ENCODE measurements at regions not wholly inside any gene's neighbourhood (a gene's known extent, or its start where the extent isn't known, plus 50 kb on each side); places are given as distances from the start of the nearest gene placed in this dataset.
"Not testable (repeated sequence)": the region's sequence is repeated elsewhere in the genome, so short reads cannot be mapped to it uniquely, and the experiment has no call there.

DNA sequence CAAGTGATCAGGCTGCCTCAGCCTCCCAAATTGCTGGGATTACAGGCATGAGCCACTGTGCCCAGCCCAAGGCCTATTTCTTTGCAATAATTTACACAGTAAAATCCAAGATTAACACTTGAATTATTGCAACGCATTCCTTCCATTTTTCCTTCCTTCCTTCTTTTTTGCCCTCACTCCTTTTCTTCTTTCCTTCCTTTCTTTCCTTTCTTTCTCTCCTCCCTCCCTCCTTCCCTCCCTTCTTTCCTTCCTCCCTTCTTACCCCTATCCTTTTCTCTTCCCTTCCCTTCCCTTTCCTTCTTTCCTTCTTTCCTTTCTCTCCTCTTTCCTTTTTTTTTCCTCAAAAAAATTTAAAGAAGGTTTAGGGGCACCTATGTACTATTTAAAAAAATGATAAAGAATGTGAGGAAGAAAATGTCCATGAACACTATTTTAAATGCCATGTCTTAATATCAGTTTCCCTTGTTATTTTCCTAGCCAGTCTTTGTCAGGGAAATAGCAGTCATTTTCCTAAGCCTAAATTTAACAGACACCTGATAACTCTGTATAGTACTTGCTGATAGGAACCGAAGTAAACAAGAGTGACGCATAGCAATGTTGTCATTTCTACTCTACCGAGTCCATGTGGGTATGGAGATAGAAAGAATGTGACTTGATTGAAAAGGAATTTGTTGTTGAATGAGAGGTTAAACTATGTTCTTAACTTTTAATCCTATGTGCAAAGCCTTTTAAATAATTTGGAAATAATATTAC lies 79.8 kb upstream of the HMCN1 start:
- no peak overlapping the region for H3K27ac Mint-ChIP-seq
- H3K4me3 Mint-ChIP-seq: no peak overlapping the region
- intact Hi-C loops (cut with micrococcal nuclease): no loop called here
- DNase-seq: no peak
- H3K4me1 Mint-ChIP-seq: peaks cover 7% of the 10 kb centered on the region
- peaks cover 3% of the 10 kb centered on the region for H3K9me3 Mint-ChIP-seq
- no peaks in the 10 kb centered on the region for H3K27me3 Mint-ChIP-seq
- no peaks in the 10 kb centered on the region for H3K36me3 Mint-ChIP-seq (ENCODE audit: low read depth)

DNA sequence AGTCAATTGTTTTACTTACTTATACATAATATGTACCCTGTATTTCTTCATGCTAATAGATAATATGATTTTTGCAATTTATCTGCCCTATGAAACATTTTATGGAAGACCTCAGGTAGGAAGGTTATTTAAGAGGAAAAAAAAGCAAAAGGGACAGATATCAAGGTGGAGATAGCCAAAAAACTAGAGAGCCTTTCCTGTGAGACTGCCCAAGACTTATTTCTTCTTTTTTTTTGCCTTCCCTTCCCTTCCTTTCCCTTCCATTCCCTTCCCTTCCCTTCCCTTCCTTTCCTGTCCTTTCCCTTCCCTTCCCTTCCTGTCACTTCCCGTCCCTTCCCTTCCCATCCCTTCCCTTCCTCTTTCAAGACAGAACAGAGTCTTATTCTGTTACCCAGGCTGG lies 80.6 kb upstream of the HMCN1 start:
- Mint-ChIP-seq H3K36me3 (ENCODE audit: low read depth) (no peaks in the 10 kb centered on the region), H3K27ac (no peak overlapping the region), H3K4me3 (no peak overlapping the region), H3K27me3 (no peaks in the 10 kb centered on the region), H3K9me3 (peaks cover 3% of the 10 kb centered on the region), H3K4me1 (peaks cover 7% of the 10 kb centered on the region)
- DNase-seq: no peak
- intact Hi-C loops (cut with micrococcal nuclease): no loop called here

DNA sequence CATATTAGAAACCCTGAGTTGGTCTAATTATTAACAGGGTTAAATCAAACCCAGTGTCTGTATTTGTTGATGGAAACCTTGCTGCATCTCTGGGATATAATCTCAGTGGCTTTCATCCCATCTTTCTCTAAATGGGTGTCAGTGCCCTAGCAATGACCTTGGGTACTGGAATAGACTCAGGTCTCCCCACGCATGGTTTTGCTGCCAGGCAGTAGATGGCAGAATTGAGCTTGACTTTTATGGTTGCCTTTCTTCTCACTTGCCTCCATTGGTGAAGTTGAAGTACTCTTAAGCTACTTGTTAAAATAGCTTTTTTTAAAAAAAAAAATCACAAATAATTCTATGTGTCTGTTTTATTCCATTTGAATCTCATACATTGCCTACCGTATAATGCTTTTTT lies 81.8 kb upstream of the HMCN1 start:
- H3K4me1 Mint-ChIP-seq: peaks cover 3% of the 10 kb centered on the region
- H3K4me3 Mint-ChIP-seq: no peak overlapping the region
- peaks cover 2% of the 10 kb centered on the region for H3K36me3 Mint-ChIP-seq (ENCODE audit: low read depth)
- H3K9me3 Mint-ChIP-seq: peaks cover 3% of the 10 kb centered on the region
- intact Hi-C loops (cut with micrococcal nuclease): no loop called here
- no peak overlapping the region for H3K27ac Mint-ChIP-seq
- no peaks in the 10 kb centered on the region for H3K27me3 Mint-ChIP-seq
- no peak for DNase-seq

DNA sequence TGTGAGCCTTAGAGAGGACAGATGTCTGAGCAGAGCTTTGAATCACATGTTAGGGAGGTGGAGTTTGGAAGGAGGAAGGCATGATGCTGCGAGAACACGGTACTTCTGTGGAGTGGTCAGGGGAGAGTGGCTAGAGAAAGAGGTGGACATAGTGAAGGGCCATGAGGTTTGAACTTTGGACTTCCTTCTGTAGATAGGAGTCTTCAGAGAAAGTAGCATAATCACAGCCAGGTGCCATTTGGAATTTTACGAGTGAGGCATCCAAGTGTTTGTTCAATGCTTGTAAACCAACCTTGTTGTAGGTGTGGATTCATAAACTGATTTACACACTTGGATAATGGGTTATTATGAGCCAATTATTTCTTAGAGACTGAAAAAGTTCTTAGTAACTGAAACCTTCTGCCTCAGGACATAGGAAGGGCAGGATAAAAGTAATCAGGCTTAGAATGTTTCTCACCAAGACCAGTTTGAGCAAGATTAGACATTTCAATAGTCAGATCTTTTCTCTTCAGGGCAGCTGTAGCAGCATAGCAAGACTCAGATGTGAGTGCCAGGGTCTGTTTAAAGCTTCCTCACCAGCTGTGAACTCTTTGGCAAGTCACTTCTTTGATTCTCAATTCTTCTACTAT lies 83.5 kb upstream of the HMCN1 start:
- peaks cover 13% of the 10 kb centered on the region for H3K4me1 Mint-ChIP-seq
- H3K9me3 Mint-ChIP-seq: no peaks in the 10 kb centered on the region
- H3K27ac Mint-ChIP-seq: no peak overlapping the region
- no peak for DNase-seq
- H3K27me3 Mint-ChIP-seq: no peaks in the 10 kb centered on the region
- H3K4me3 Mint-ChIP-seq: no peak overlapping the region
- peaks cover 2% of the 10 kb centered on the region for H3K36me3 Mint-ChIP-seq (ENCODE audit: low read depth)
- intact Hi-C loops (cut with micrococcal nuclease): no loop called here

DNA sequence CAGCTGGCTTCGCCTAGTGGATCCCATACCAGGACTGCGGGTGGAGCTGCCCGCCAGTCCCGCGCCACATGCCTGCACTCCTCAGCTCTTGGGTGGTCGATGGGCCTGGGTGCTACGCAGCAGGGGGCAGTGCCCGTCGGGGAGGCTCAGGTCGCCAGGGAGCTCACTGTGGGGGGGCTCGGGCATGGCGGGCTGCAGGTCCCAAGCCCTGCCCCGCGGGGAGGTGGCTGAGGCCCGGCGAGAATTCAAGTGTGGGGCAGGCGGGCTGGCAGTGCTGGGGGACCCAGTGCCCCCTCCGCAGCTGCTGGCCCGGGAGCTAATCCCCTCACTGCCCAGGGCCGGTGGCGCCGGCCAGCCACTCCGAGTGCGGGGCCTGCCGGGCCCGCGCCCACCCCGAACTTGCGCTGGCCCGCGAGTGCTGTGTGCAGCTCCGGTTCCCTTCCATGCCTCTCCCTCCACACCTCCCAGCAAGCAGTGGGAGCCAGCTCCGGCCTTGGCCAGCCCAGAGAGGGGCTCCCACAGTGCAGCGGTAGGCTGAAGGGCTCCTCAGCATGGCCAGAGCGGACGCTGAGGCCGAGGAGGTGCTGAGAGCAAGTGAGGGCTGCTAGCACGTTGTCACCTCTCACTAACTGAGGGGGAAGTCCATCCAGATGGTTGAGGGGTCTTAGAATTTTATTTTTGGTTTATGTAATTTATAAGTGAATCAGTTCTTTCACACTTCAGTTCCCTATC lies 85.2 kb upstream of the HMCN1 start:
- intact Hi-C loops (cut with micrococcal nuclease): no loop called here
- H3K27ac Mint-ChIP-seq: no peak overlapping the region
- H3K36me3 Mint-ChIP-seq (ENCODE audit: low read depth): peaks cover 5% of the 10 kb centered on the region
- H3K9me3 Mint-ChIP-seq: peaks cover 8% of the 10 kb centered on the region
- no peaks in the 10 kb centered on the region for H3K27me3 Mint-ChIP-seq
- H3K4me3 Mint-ChIP-seq: no peak overlapping the region
- peaks cover 26% of the 10 kb centered on the region for H3K4me1 Mint-ChIP-seq
- DNase-seq: no peak

DNA sequence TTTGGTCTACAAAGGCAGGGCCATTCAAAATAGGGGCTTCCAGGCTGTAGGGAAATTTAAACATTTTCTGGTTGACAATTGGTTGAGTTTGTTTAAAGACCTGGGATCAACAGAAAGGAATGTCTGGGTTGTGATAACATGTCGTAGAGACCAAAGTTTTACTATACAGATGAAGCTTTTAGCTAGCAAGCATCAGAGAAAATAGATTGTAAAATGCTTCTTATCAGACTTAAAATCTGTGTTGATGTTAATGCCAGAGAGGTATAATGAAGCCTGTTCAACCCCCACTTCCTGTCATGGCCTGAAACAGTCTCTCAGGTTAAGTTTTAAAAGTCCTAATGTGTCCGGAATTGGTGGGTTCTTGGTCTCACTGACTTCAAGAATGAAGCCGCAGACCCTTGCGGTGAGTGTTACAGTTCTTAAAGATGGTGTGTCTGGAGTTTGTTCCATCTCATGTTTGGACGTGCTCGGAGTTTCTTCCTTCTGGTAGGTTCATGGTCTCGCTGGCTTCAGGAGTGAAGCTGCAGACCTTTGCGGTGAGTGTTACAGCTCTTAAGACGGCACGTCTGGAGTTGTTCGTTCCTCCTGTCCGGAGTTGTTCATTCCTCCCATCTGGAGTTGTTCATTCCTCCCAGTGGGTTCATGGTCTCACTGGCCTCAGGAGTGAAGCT lies 86.5 kb upstream of the HMCN1 start:
- intact Hi-C loops (cut with micrococcal nuclease); H3K27ac Mint-ChIP-seq: not testable (repeated sequence)

DNA sequence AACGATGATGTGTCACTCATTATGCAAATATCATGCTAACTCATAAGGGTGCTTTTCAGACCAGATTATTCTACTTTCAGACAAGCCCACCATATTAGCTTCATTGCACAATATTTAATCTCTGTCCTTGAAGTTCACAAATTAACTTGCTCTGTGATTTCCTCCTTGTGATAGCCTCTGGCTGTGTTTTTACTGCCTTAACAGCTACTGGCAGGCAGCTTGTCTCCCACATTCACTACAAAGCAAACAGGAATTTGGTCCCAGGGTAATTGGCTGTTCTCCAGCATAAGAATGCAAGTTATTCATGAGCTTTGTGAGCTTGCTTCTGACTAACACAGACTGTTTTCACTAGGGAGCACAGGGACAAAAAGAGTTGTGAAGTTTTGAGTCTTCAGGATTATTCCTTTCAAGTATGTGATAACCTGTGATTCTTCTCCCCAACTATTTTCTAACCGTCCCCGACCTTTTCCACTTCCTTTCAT lies 87.9 kb upstream of the HMCN1 start:
- Mint-ChIP-seq H3K27ac (no peak overlapping the region), H3K4me3 (peak overlapping the region; percentile 11), H3K9me3 (peaks cover 19% of the 10 kb centered on the region), H3K27me3 (no peaks in the 10 kb centered on the region), H3K36me3 (ENCODE audit: low read depth) (peaks cover 13% of the 10 kb centered on the region), H3K4me1 (peaks cover 26% of the 10 kb centered on the region)
- DNase-seq: no peak
- intact Hi-C loops (cut with micrococcal nuclease): no loop called here

More for the DNA sequence above, 86.5 kb upstream of the HMCN1 start:
- not testable (repeated sequence) for DNase-seq; H3K27me3 Mint-ChIP-seq; H3K4me3 Mint-ChIP-seq; H3K36me3 Mint-ChIP-seq (ENCODE audit: low read depth)
- Mint-ChIP-seq H3K4me1 (peaks cover 26% of the 10 kb centered on the region), H3K9me3 (peaks cover 16% of the 10 kb centered on the region)

DNA sequence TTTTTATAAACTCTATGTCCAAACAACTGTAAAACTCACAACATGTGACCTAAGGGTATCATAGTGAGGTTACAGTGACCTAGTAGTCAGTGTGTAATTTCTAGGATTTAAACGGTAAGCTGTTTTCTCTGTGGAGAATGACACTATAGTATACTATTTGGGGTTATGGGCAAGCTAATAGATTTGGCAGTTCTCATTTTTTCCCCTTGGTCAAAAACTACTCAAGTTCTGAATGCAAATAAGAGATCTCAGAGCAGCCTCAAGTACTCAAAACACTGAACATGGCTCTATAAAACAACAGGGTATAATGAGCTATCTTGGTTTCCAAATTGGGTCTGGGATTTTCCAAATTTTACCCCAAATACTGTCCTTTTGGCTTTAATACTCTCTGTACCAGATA lies 88.5 kb upstream of the HMCN1 start:
- no peaks in the 10 kb centered on the region for H3K27me3 Mint-ChIP-seq
- H3K4me3 Mint-ChIP-seq: no peak overlapping the region
- peaks cover 22% of the 10 kb centered on the region for H3K9me3 Mint-ChIP-seq
- intact Hi-C loops (cut with micrococcal nuclease): no loop called here
- no peak for DNase-seq
- H3K27ac Mint-ChIP-seq: no peak overlapping the region
- H3K36me3 Mint-ChIP-seq (ENCODE audit: low read depth): peaks cover 15% of the 10 kb centered on the region
- H3K4me1 Mint-ChIP-seq: peaks cover 26% of the 10 kb centered on the region

DNA sequence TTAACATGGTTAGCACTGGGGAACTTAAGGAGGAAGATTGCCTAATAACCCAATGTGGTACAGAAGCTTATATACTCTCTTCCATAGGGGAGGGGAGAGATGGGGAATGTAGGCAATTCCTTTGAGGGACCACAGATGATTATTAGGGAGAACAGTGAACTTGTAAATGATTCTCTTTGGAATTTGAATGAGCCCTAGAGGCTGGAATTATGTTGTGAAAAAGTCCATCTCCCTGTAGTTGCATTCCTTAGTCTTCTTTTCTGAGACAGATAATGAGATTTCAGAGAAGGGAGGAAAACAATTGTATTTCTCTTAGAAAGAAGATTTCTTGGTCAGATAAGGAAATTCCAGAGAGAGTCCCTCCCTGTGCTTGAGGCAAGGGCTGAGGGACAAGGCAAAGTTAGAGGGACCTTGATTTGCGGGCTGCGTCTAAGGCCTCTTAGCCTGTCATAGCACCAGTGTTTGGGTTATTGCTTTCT lies 89.0 kb upstream of the HMCN1 start:
- Mint-ChIP-seq H3K27ac (no peak overlapping the region), H3K4me1 (peaks cover 26% of the 10 kb centered on the region), H3K36me3 (ENCODE audit: low read depth) (peaks cover 17% of the 10 kb centered on the region), H3K9me3 (peaks cover 27% of the 10 kb centered on the region), H3K4me3 (no peak overlapping the region), H3K27me3 (no peaks in the 10 kb centered on the region)
- no peak for DNase-seq
- intact Hi-C loops (cut with micrococcal nuclease): no loop called here

DNA sequence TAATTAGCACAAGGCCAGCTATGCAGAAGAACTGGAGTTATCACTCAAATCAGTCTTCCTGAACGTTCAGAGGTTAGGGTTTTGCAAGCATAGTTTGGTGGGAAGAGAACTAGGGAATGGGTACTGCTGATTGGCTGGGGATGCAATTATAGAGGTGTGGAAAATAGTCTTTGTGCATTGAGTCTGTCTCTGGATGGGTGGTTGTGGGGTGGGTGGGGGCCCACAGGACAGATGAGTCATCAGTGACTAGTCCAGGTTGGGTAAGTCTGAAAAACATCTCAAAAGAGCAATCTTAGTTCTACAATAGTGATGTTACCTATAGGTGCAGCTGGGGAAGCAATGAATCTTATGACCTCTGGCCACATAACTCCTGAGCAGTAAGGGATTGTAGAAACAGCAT lies 89.7 kb upstream of the HMCN1 start:
- peaks cover 17% of the 10 kb centered on the region for H3K36me3 Mint-ChIP-seq (ENCODE audit: low read depth)
- H3K4me1 Mint-ChIP-seq: peaks cover 26% of the 10 kb centered on the region
- no peaks in the 10 kb centered on the region for H3K27me3 Mint-ChIP-seq
- intact Hi-C loops (cut with micrococcal nuclease): no loop called here
- H3K27ac Mint-ChIP-seq: no peak overlapping the region
- no peak overlapping the region for H3K4me3 Mint-ChIP-seq
- H3K9me3 Mint-ChIP-seq: peaks cover 30% of the 10 kb centered on the region
- no peak for DNase-seq

DNA sequence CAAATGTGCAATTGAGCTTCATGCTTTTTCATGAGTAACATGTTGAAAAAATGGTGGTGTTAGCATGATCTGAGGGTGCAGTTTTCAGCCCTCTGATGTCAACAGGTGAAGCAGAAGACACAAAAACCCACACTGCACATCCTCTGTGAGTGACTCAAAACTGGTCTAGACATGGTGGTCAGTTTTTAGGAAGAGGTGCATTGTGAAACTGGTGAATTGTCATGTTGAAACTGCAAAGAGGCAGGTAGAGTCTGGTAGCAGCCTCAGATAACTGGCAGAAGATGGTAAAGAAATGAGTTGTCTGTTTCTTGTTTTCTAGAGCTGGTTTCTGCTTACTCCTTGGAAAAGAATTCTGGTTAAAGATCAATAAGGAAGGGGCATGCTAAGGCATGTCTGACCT lies 97.3 kb upstream of the HMCN1 start:
- peak overlapping the region; percentile 92 for H3K27ac Mint-ChIP-seq
- DNase-seq: peak; percentile 84
- intact Hi-C loops (cut with micrococcal nuclease): loop anchor here (1.0 to 5.0 kb wide), 6 partner anchors 34 to 1100 kb away; partner anchors contain the start of gene IVNS1ABP
- peaks cover 26% of the 10 kb centered on the region for H3K36me3 Mint-ChIP-seq (ENCODE audit: low read depth)
- no peaks in the 10 kb centered on the region for H3K27me3 Mint-ChIP-seq
- H3K9me3 Mint-ChIP-seq: peaks cover 39% of the 10 kb centered on the region
- H3K4me3 Mint-ChIP-seq: peak overlapping the region; percentile 18
- peaks cover 20% of the 10 kb centered on the region for H3K4me1 Mint-ChIP-seq

DNA sequence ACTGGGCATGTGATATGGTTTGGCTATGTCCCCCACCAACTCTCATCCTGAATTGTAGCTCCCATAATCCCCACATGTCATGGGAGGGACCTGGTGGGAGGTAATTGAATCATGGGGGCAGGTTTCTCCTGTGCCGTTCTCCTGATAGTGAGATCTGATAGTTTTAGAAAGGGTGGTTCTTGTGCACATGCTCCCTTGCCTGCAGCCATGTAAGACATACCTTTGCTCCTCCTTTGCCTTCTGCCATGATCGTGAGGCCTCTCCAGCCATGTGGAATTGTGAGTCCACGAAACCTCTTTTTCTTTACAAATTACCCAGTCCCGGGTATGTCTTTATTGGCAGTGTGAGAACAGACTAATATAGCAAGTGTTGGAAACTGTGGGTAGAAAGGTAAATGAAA lies 99.5 kb upstream of the HMCN1 start:
- Mint-ChIP-seq H3K27me3 (no peaks in the 10 kb centered on the region), H3K4me1 (peaks cover 20% of the 10 kb centered on the region), H3K36me3 (ENCODE audit: low read depth) (peaks cover 21% of the 10 kb centered on the region), H3K9me3 (peaks cover 28% of the 10 kb centered on the region), H3K4me3 (no peak overlapping the region), H3K27ac (no peak overlapping the region)
- intact Hi-C loops (cut with micrococcal nuclease): loop anchor here (5.0 kb wide), 1 partner anchor 1103 kb away; no protein-coding TSS in a partner anchor
- DNase-seq: no peak

DNA sequence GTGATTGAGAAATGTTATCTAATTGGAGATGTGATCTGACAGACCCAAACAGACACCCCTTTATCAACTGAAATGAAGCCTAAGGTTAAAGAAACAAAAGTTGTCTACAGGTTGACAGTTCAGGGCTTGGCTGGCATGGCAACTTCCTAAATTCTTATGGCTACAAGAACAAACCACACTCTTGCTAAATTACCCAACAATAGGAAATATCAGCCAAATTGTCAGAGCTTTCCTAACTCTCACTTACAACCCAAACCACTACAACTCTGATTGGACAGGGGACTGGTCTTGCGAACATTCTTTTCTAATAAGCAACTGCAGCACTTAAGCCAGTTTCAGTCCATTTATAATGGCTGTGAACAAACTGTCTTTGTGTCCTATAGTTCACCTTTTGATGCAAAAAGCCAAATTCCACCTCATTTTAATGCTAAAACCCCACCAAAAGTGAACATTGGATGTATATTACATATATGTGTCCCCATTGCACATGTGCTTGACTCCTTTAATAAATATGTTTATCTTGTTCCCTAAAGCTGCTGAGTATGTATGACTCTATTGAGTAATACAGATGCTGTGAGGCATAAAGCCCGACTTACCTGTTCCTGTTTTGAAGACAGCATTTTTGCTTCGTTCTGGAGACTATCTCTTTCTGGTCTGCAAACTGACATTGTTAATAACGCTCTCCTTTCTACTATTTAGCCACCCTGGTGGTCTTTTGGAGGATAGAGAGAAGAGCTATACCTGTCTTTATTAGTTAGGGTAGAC lies 101.3 kb upstream of the HMCN1 start:
- Mint-ChIP-seq H3K36me3 (ENCODE audit: low read depth) (peaks cover 16% of the 10 kb centered on the region), H3K4me3 (no peak overlapping the region), H3K27me3 (no peaks in the 10 kb centered on the region), H3K27ac (no peak overlapping the region), H3K9me3 (peaks cover 22% of the 10 kb centered on the region), H3K4me1 (peaks cover 20% of the 10 kb centered on the region)
- no peak for DNase-seq
- intact Hi-C loops (cut with micrococcal nuclease): no loop called here
